Cardiac muscle cell (in vitro differentiated cells and primary cell): ENCODE measurements at regions not wholly inside any gene's neighbourhood (a gene's known extent, or its start where the extent isn't known, plus 50 kb on each side); places are given as distances from the start of the nearest gene placed in this dataset.

Experiments used
- DNase-seq, 2 donors: peaks; one replicate each; pipeline versions ENCODE4 v3.0.0 to v3.0.0-alpha.2; 2010 to 2017; ENCODE audit warnings: low read depth in 1 of 2, low spot score in 1 of 2
- H3K27ac ChIP-seq: fragments of 200-600 bp; sonication (generic); 2 replicates; pipeline ENCODE4 v1.5.1; 2016
- H3K27me3 ChIP-seq: fragments of 200-600 bp; sonication (generic); 2 replicates; pipeline ENCODE4 v1.6.0; 2016; ENCODE audit warnings: control low read depth
- H3K36me3 ChIP-seq: fragments of 200-600 bp; sonication (generic); 2 replicates; pipeline ENCODE4 v1.5.1; 2016; ENCODE audit warnings: control low read depth
- H3K4me1 ChIP-seq: fragments of 200-600 bp; sonication (generic); 2 replicates; pipeline ENCODE4 v1.8.1; 2017; ENCODE audit warnings: low read depth, mild to moderate bottlenecking, mixed run types
- H3K4me3 ChIP-seq: fragments of 200-600 bp; sonication (generic); 2 replicates; pipeline ENCODE4 v1.5.1; 2016; ENCODE audit warnings: mild to moderate bottlenecking
- H3K9me3 ChIP-seq: fragments of 200-600 bp; sonication (generic); 2 replicates; pipeline ENCODE4 v1.5.1; 2017; ENCODE audit warnings: low read depth, mild to moderate bottlenecking, control low read depth
- CTCF ChIP-seq: IDR thresholded peaks from 2 replicates; pipeline ENCODE4 v1.5.1; 2012; ENCODE audit warnings: low read depth, mild to moderate bottlenecking, low read length

DNA sequence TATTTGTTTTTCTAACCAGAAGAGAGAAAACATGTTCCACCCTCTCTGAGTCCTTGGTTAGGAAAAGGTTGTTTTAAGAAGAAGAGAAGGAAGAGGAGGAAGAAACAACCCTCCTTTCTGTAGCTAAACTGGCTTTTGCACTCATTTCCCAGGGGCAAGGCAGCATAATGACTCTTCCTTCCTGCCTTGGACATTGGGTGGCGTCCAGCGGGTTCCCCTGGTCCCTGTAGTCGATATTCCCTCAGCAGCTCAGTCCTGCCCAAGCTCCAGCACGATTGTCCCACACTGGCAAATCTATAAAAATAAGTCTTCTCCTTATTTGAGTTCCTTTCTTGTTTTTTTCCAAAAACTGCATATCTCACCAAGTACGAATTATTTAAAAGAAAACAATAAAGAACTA lies 81.2 kb downstream of the TEX35 start:
- TF ChIP-seq CTCF: no peak
- no peak for DNase-seq
- no peaks in the 10 kb centered on the region for H3K4me1 ChIP-seq
- no peak overlapping the region for H3K27ac ChIP-seq
- no peaks in the 10 kb centered on the region for H3K27me3 ChIP-seq
- no peaks in the 10 kb centered on the region for H3K36me3 ChIP-seq
- H3K4me3 ChIP-seq: no peak overlapping the region
- no peaks in the 10 kb centered on the region for H3K9me3 ChIP-seq

DNA sequence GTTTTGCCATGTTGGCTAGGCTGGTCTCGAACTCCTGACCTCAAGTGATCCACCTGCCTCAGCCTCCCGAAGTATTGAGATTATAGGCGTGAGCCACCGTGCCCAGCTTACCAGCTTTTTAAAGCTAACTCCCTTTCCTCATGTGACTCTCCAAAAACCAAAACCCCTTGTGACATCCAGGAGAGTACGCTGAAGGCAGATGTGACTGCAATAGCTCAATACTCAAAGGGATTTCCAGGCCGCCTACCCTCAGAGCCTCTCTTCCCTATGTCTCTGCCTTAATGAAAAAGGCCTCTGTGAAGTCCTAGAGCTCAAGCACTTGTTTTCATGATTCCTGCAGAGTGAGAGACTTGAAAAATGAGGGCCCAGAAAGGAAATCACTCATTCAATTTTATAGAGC lies 82.6 kb downstream of the TEX35 start:
- H3K4me3 ChIP-seq: no peak overlapping the region
- H3K9me3 ChIP-seq: no peaks in the 10 kb centered on the region
- no peaks in the 10 kb centered on the region for H3K27me3 ChIP-seq
- no peak overlapping the region for H3K27ac ChIP-seq
- H3K4me1 ChIP-seq: no peaks in the 10 kb centered on the region
- H3K36me3 ChIP-seq: no peaks in the 10 kb centered on the region
- TF ChIP-seq CTCF: no peak
- no peak for DNase-seq

GRCh38 chr1:178599087-178599486 lies 86.2 kb downstream of the TEX35 start:
- no peak for DNase-seq
- Histone ChIP-seq H3K36me3 (no peaks in the 10 kb centered on the region), H3K27me3 (no peaks in the 10 kb centered on the region), H3K27ac (no peak overlapping the region), H3K9me3 (no peaks in the 10 kb centered on the region), H3K4me1 (no peaks in the 10 kb centered on the region), H3K4me3 (no peak overlapping the region)
- TF ChIP-seq CTCF: no peak

- TF ChIP-seq CTCF: no peak
- no peak overlapping the region for H3K27ac ChIP-seq
- no peaks in the 10 kb centered on the region for H3K27me3 ChIP-seq
- DNase-seq: no peak
- no peaks in the 10 kb centered on the region for H3K4me1 ChIP-seq
- no peak overlapping the region for H3K4me3 ChIP-seq
- no peaks in the 10 kb centered on the region for H3K9me3 ChIP-seq
- H3K36me3 ChIP-seq: no peaks in the 10 kb centered on the region
Observed at GRCh38 chr1:178599745-178600144, 86.8 kb downstream of the TEX35 start.

- no peak for DNase-seq
- Histone ChIP-seq H3K4me1 (peaks cover 12% of the 10 kb centered on the region), H3K27me3 (no peaks in the 10 kb centered on the region), H3K9me3 (no peaks in the 10 kb centered on the region), H3K4me3 (no peak overlapping the region), H3K36me3 (no peaks in the 10 kb centered on the region), H3K27ac (no peak overlapping the region)
- TF ChIP-seq CTCF: no peak
Observed at GRCh38 chr1:178603926-178604325, 91.0 kb downstream of the TEX35 start.

GRCh38 chr1:178606839-178607238 lies 93.9 kb downstream of the TEX35 start:
- Histone ChIP-seq H3K27ac (no peak overlapping the region), H3K36me3 (no peaks in the 10 kb centered on the region), H3K27me3 (no peaks in the 10 kb centered on the region), H3K4me1 (peaks cover 12% of the 10 kb centered on the region), H3K4me3 (no peak overlapping the region), H3K9me3 (no peaks in the 10 kb centered on the region)
- no peak for DNase-seq
- TF ChIP-seq CTCF: no peak
